Neural crest cell (in vitro differentiated cells): ENCODE measurements at regions not wholly inside any gene's neighbourhood (a gene's known extent, or its start where the extent isn't known, plus 50 kb on each side); places are given as distances from the start of the nearest gene placed in this dataset.

ENCODE experiments used
- DNase-seq: peaks from one replicate; pipeline ENCODE4 v3.0.0; 2021; ENCODE audit warnings: low read depth, mixed read lengths, low spot score
- H3K27ac Mint-ChIP-seq: one replicate; pipeline ENCODE4 v1.8.0; 2021; ENCODE audit warnings: mild to moderate bottlenecking, mixed read lengths; ENCODE audit not compliant: unreplicated experiment
- H3K27me3 Mint-ChIP-seq: 2 replicates; pipeline ENCODE4 v1.8.0; 2021; ENCODE audit warnings: low read depth, mild to moderate bottlenecking, mixed read lengths
- H3K36me3 Mint-ChIP-seq: 2 replicates; pipeline ENCODE4 v1.8.0; 2021; ENCODE audit warnings: low read depth, mild to moderate bottlenecking, mixed read lengths
- H3K4me1 Mint-ChIP-seq: 2 replicates; pipeline ENCODE4 v1.8.0; 2021; ENCODE audit warnings: mixed read lengths
- H3K4me3 Mint-ChIP-seq: one replicate; pipeline ENCODE4 v1.8.0; 2021; ENCODE audit warnings: mild to moderate bottlenecking, mixed read lengths
- H3K9me3 Mint-ChIP-seq: 2 replicates; pipeline ENCODE4 v1.8.0; 2021; ENCODE audit warnings: mixed read lengths
- CTCF ChIP-seq: fragments of 200-600 bp; sonication (generic); conservative IDR thresholded peaks from 2 replicates; pipeline ENCODE4 v1.5.0; 2021; ENCODE audit warnings: antibody characterized with exemption, mild to moderate bottlenecking

DNA sequence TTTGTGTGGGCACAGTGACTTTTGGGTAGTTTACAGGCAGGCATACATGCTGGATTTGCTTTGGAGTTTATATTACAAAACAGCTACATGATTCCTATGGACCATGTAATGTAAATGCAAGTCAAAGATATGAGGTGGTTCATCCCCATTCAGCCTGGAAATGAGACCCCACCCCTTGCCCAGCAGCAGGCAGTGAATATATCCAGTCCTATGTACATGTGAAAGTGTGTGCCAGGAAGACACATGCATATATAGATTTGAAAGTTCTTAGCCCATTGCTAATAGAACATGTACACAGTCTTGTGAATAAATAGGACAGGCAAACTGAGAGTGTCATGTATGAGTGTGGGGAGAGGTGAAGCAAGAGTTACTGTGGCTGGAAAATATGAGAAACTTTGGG is 65.3 kb downstream of the FZD1 start:
- Mint-ChIP-seq H3K9me3 (no peaks in the 10 kb centered on the region), H3K27me3 (no peaks in the 10 kb centered on the region), H3K36me3 (no peaks in the 10 kb centered on the region), H3K27ac (no peak overlapping the region), H3K4me1 (no peaks in the 10 kb centered on the region), H3K4me3 (no peak overlapping the region)
- no peak for TF ChIP-seq CTCF
- DNase-seq = no peak

- Mint-ChIP-seq H3K4me1 (no peaks in the 10 kb centered on the region), H3K36me3 (no peaks in the 10 kb centered on the region)
Measured at GRCh38 chr7:91330191-91330808, 66.1 kb downstream of the FZD1 start.

DNA sequence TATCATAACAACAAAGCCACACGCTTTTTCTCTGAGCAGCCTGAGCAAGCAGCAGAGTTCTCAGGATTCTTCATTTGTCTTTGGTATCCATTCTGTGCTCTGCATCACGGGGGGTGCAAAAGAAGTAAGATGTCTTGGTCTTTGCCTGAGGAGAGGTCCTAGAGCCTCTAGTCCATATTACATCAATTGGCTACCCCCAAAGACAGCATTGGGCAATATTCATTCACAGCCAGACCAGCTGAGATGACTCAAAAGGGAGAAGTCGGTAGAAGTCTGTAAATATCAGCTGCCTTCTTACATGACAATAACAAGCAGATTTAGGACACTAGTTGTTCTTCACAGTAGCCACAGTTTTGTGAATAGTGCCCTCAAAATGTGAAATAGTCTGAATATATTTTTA is 66.6 kb downstream of the FZD1 start:
- TF ChIP-seq CTCF = no peak
- Mint-ChIP-seq H3K36me3 (no peaks in the 10 kb centered on the region), H3K27ac (no peak overlapping the region), H3K4me3 (no peak overlapping the region), H3K27me3 (no peaks in the 10 kb centered on the region), H3K9me3 (no peaks in the 10 kb centered on the region), H3K4me1 (no peaks in the 10 kb centered on the region)
- no peak for DNase-seq

More at GRCh38 chr7:91330191-91330808, 66.1 kb downstream of the FZD1 start:
- Mint-ChIP-seq H3K4me3 (no peak overlapping the region), H3K9me3 (no peaks in the 10 kb centered on the region), H3K27me3 (no peaks in the 10 kb centered on the region), H3K27ac (no peak overlapping the region)
- DNase-seq = no peak
- no peak for TF ChIP-seq CTCF

- Mint-ChIP-seq H3K9me3 (no peaks in the 10 kb centered on the region), H3K27me3 (no peaks in the 10 kb centered on the region), H3K36me3 (no peaks in the 10 kb centered on the region), H3K4me3 (no peak overlapping the region), H3K27ac (no peak overlapping the region), H3K4me1 (no peaks in the 10 kb centered on the region)
- TF ChIP-seq CTCF = no peak
- DNase-seq = no peak
Measured at GRCh38 chr7:91336106-91336505, 71.9 kb downstream of the FZD1 start.

GRCh38 chr7:91338226-91339020 is 74.2 kb downstream of the FZD1 start:
- H3K27ac Mint-ChIP-seq = no peak overlapping the region
- no peaks in the 10 kb centered on the region for H3K27me3 Mint-ChIP-seq
- H3K36me3 Mint-ChIP-seq = no peaks in the 10 kb centered on the region
- no peak for DNase-seq
- no peak overlapping the region for H3K4me3 Mint-ChIP-seq
- no peaks in the 10 kb centered on the region for H3K9me3 Mint-ChIP-seq
- TF ChIP-seq CTCF = no peak
- no peaks in the 10 kb centered on the region for H3K4me1 Mint-ChIP-seq
